HG03457 (cell line): ENCODE measurements at regions not wholly inside any gene's neighbourhood (a gene's known extent, or its start where the extent isn't known, plus 50 kb on each side); places are given as distances from the start of the nearest gene placed in this dataset.
"Not testable (repeated sequence)": the region's sequence is repeated elsewhere in the genome, so short reads cannot be mapped to it uniquely, and the experiment has no call there.

Experiments
- ATAC-seq: cut with Tn5 transposase; IDR thresholded peaks from one replicate; pipeline ENCODE4 v1.9.1; 2021; ENCODE audit warnings: moderate number of reproducible peaks; ENCODE audit not compliant: unreplicated experiment

GRCh38 chr13:88656751-88657150 is 985.6 kb downstream of the SLITRK5 start:
- no peak for ATAC-seq

- ATAC-seq: no peak
Observed at GRCh38 chr13:88670509-88670908, 999.3 kb downstream of the SLITRK5 start.

- ATAC-seq: no peak
Observed at GRCh38 chr13:88674841-88675240, 1003.7 kb downstream of the SLITRK5 start.

GRCh38 chr13:88675347-88675996 is 1004.3 kb downstream of the SLITRK5 start:
- ATAC-seq: no peak

GRCh38 chr13:88676016-88676415 is 1004.8 kb downstream of the SLITRK5 start:
- ATAC-seq: no peak

- ATAC-seq: no peak
Observed at GRCh38 chr13:88685459-88685858, 1014.3 kb downstream of the SLITRK5 start.

GRCh38 chr13:88701551-88701950 is 1030.4 kb downstream of the SLITRK5 start:
- ATAC-seq: no peak

- ATAC-seq: no peak
Observed at GRCh38 chr13:88704600-88705275, 1033.6 kb downstream of the SLITRK5 start.

- ATAC-seq: no peak
Observed at GRCh38 chr13:88707646-88708045, 1036.5 kb downstream of the SLITRK5 start.

GRCh38 chr13:88717946-88718345 is 1046.8 kb downstream of the SLITRK5 start:
- ATAC-seq: no peak

GRCh38 chr13:88718781-88719180 is 1047.6 kb downstream of the SLITRK5 start:
- ATAC-seq: no peak

- ATAC-seq: no peak
Observed at GRCh38 chr13:88726075-88726474, 1054.9 kb downstream of the SLITRK5 start.

GRCh38 chr13:88727236-88727635 is 1056.1 kb downstream of the SLITRK5 start:
- not testable (repeated sequence) for ATAC-seq

- no peak for ATAC-seq
Observed at GRCh38 chr13:88729605-88730004, 1058.4 kb downstream of the SLITRK5 start.

GRCh38 chr13:88736026-88736425 is 1064.9 kb downstream of the SLITRK5 start:
- ATAC-seq: no peak

- no peak for ATAC-seq
Observed at GRCh38 chr13:88739195-88739594, 1068.0 kb downstream of the SLITRK5 start.

GRCh38 chr13:88744289-88744688 is 1073.1 kb downstream of the SLITRK5 start:
- no peak for ATAC-seq

GRCh38 chr13:88745011-88745410 is 1073.8 kb downstream of the SLITRK5 start:
- ATAC-seq: no peak

- ATAC-seq: no peak
Observed at GRCh38 chr13:88752041-88752440, 1080.9 kb downstream of the SLITRK5 start.

GRCh38 chr13:88754141-88754540 is 1083.0 kb downstream of the SLITRK5 start:
- no peak for ATAC-seq

GRCh38 chr13:88761145-88761544 is 1090.0 kb downstream of the SLITRK5 start:
- ATAC-seq: no peak

GRCh38 chr13:88764103-88764502 is 1092.9 kb downstream of the SLITRK5 start:
- no peak for ATAC-seq

- ATAC-seq: no peak
Observed at GRCh38 chr13:88800505-88800904, 1129.3 kb downstream of the SLITRK5 start.
